Ramos (cell line): ENCODE measurements at regions not wholly inside any gene's neighbourhood (a gene's known extent, or its start where the extent isn't known, plus 50 kb on each side); places are given as distances from the start of the nearest gene placed in this dataset.

Experiments
- in situ Hi-C: fragments of 300-500 bp; cut with MboI; formaldehyde crosslinking; loops from one replicate; pipeline ENCODE4 v1.14.3; 2022; ENCODE audit warnings: low sequenced_read_pairs; ENCODE audit not compliant: unreplicated experiment

DNA sequence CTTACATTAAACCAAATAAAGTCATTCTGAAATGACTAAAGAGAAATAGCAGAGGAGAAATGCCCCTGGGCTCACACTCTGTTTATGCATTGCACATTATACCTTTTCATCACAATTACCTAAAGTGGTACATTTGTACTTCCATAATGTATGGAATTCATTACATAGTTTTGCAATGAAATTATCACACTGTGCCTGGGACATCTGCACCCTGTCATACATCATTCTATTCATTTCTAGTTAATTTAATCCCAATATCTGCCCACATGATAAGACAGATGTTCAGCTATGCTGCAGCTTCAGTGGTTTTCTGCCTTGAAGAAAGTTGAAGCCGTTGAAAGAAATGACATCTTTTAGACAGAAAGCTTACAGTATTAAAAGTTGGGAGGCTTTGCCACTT, 580.0 kb downstream of the SOX6 start:
- in situ Hi-C loops = no loop called here

DNA sequence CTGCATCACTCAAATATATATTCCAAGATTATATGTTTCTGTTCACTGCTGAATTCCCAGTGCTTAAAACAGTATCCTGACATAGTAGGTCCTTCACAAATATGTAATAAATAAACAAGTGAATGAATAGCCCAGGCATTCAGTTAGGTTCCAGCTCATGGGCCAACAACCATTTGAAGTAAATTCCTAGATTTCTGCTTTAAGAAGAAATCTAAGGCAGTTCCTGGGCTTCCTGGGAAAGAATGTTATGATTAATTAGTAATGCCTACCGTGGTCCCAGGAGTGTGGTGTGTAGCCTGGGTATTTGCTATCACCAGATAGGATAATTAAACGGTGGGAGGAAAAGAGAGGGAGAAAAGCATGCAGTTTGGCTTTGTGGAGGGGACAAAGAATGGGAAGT, 576.8 kb downstream of the SOX6 start:
- in situ Hi-C loops = no loop called here

GRCh38 chr11:15780382-15780781, 576.0 kb downstream of the SOX6 start:
- in situ Hi-C loops = no loop called here

DNA sequence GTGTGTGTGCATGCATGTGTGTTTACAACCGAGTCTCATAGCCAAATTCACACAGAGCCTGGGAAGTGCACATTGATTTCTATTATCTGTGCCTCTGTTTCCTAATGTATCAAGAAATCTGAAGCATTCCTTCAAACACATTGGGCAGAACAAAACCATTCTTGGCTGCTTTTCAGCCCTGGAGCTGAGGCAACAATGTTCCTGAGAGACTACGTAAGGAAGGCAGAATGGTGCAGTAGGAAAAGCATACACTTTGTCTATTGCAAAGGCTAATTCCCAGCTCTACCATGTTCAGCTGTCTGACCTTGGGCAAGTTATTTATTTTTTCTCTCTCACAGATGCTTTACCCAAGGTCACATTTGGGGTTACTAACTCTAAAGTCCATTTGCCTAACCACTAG, 575.5 kb downstream of the SOX6 start:
- in situ Hi-C loops = no loop called here

- in situ Hi-C loops = no loop called here
Observed at GRCh38 chr11:15783619-15784018, 572.7 kb downstream of the SOX6 start.

DNA sequence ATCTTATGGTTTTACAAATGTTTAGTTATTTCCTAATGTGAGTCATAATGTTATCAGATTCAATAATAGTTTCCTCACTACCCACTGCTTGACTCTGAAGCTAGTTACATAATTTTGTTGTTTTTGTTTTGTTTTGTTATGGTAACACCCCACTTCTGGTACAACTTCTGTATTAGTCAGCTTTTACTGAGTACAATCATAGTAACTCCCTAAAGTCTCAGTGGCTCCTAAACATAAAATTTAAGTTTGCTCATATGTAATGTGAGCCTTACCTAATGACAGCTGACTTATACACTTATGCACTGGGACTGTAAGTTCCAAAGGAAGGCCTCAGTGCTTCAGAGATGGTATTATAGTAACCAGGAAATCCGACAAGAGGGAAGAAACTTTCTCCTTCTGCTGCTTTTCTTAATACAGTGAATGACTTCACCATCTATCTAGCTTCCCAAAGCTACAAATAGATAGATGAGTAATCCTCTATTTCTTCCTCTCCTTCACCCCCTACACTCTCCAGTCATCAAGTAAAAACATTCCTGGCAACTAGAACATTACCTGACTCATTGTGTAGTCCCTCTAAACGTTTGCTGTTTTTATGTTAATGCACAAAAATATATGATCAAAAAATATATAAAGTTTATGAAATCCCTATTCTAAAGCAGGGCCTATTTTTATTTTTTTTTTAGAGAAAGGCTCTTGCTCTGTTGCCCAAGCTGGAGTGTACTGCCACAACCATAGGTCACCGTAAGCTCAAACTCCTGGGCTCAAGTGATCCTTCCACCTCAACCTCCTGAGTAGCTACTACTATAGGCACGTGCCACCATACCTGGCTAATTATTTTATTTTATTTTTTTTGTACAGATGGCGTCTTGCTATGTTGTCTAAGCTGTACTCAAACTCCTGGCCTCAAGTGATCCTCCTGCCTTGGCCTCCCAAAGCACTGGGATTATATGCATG, 563.0 kb downstream of the SOX6 start:
- in situ Hi-C loops = no loop called here

DNA sequence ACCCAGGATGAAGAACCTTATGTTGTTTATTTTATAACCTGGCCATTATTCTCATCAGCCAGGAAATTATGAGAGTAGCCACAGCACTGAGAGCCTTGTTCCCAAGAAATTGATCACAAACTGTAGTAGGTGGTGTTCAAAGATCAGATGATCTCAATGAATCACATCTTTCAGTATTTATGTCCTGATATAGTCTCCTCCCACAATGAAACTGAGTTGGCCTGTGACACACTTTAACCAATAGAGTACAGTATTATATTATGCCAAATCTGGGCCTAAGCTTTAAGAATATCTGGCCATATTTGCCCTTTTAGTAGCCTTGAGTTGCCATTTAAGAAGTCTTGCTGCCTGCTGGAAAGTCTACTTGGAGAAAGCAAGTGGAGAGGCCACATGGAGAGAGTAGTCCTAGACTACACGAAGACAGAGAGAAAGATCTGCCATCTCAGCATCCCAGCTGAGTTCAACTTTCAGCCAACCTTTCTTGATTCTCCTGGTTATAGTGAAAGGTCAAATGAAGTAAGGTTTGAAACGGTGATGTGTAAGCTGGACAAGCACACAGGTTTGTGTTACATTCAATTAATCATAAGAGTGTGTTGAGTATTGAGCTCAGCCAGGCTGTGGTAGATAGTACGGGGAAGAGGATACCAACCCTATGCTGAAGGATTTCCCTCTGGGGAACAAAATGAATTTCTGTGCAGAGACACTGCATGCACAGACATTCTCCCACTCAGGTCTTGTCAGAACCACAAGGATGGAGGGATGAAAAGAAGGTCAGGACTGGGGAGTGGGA, 561.8 kb downstream of the SOX6 start:
- in situ Hi-C loops = no loop called here

GRCh38 chr11:15795378-15795777, 561.0 kb downstream of the SOX6 start:
- in situ Hi-C loops = no loop called here

DNA sequence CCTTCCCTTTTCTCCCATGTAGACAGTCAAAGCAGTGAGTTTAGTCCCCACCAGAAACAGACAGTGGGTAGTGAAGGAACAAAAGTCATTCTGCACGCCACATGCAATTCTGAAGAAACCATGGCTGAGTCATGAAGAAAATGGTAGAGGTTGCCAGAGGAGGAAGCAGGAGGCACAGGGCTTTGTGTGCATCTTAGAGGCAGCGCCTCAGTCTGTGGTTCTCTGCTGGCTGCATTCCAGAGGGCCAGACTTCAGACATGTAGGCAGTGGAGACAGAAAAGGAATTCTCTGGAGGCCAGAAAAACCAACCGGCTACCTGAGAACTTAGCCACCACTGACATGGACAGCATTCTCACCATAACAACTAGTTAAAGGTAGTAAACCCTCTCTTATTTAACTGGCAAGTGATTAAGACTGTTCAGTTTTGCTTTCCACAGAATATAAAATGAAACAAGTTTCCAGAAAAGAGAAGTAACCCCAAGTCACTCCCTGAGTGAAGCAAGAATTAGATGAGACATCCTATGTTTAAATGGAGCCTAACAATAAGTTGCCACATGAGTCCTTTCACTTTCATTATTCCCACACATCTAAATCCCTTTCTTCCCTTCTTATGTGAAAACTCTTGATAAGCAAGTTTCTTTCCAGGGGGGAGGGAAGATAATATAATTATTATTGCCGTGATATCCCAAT, 556.1 kb downstream of the SOX6 start:
- in situ Hi-C loops = loop anchor here (25.0 kb wide), 1 partner anchor 812 kb away; no protein-coding TSS in a partner anchor

DNA sequence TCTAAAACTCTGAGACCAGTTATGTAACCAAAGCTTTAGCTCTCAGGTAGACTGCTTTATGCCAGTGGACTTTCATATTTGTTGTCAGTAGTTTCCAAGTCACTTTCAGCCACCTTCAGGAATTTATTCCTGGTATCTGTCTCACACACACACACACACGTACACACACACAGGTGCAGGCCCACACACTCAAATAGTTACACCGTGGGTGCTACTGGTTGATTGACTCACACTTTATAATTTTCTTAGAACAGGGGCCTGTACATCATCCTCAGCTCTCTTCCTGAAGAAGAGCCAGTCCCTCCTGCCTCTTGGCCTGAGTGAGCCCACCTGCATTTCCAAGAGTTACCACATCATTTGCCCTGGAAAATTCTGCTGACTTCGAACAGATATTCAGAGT, 555.2 kb downstream of the SOX6 start:
- in situ Hi-C loops = loop anchor here (25.0 kb wide), 1 partner anchor 811 kb away; no protein-coding TSS in a partner anchor

GRCh38 chr11:15801616-15802015, 554.7 kb downstream of the SOX6 start:
- in situ Hi-C loops = loop anchor here (25.0 kb wide), 1 partner anchor 811 kb away; no protein-coding TSS in a partner anchor

GRCh38 chr11:15805726-15806125, 550.6 kb downstream of the SOX6 start:
- in situ Hi-C loops = loop anchor here (25.0 kb wide), 1 partner anchor 807 kb away; no protein-coding TSS in a partner anchor

DNA sequence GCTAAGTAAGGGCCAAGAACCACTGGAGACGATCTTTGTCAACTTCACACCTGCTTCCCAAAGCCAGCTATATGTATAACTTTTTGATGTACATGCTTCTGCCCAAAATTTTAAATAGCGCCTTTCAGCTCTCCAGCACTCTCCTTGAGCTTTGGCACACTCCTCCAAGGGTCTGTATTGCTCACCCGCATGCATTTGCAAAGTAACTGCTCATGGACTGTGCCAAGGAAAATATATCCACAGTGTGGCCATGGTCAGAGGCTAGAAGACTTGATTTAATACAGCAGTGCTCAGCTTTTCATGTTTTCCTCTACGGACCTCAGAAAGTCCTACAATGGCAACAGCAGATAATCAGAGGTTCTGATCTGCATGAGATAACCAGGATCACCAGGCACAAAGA, 550.1 kb downstream of the SOX6 start:
- in situ Hi-C loops = loop anchor here (25.0 kb wide), 1 partner anchor 806 kb away; no protein-coding TSS in a partner anchor

DNA sequence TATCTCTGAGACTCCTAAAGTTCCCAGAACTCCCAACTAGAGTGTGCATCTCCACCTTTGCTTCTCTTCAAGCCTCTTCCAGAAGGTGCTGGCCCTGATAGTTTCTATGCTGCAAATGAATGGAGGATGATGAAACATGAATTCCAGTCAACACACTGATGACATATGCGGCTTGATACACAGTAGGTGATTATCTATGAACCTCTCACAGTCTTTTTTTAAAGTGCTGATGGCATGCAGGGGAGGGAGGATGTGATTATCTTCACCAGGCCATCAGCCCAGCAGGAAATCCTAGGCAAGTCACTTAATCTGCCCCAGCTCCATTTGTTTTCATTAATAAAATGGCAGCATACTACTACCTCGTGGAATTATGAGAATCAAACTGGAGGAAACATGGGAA, 548.5 kb downstream of the SOX6 start:
- in situ Hi-C loops = loop anchor here (25.0 kb wide), 1 partner anchor 804 kb away; no protein-coding TSS in a partner anchor

- in situ Hi-C loops = loop anchor here (25.0 kb wide), 1 partner anchor 802 kb away; no protein-coding TSS in a partner anchor
Observed at GRCh38 chr11:15810082-15810481, 546.3 kb downstream of the SOX6 start.

DNA sequence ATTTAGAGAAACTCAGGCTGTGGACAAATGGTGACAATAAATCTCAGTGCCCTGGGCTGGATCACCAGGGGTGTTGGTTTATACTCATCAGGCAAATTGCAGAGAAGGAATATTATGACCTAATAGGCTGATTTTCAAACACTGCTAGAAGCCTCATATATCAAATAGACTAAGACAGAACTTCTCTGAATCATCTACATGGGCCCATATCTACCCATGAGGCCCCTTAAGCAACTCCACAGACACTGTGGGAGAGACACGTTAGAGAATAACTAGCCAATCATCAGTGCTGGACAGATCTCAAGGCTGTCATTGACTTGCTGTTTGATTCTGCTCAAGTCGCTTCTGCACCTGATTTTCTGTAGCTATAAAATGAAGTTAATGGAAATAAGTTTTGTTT, 545.8 kb downstream of the SOX6 start:
- in situ Hi-C loops = loop anchor here (25.0 kb wide), 1 partner anchor 802 kb away; no protein-coding TSS in a partner anchor

DNA sequence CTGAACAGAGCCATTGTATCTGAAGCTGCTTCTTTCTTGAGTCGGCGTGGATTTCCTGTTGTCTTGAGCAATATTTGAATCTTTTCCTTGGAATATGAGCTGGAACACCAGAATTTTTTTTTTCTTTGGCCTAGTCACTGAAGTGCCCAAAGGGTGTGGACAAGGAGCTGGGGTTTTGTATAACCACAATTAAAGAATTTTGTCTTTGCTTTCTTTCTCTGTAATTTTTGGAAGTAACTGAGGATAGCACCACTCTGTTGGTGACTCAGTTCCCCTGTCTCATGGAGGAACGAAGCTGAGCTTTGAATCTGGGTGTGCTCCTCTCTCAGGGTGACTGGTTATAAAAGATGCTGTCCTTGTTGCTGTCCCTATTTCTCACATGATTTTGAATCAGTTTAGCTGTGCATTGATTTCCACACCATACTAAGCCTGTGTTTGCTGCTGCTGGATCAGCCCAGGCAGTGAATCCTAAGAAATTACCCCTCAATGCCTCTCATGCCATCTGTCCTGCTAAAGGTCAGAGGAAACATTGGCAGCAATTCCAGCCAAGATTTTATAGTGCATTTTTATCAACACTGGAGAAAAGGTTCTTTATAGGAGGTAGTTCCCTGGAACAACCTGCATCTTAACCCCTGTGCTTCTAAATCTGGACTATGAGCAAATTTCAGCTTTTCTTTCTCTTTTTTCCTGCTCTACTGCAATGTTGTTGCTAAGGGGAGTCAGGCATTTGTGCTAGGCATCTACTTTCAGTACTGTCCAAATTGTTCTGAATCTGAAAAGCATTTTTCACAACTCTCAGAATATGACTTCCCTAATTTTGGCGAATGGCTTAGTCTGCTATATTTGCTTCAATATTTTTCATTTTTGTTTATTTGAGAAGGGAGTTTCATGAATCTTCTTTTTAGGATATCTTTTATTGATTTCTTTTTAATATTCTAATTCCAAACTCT, 540.8 kb downstream of the SOX6 start:
- in situ Hi-C loops = loop anchor here (25.0 kb wide), 1 partner anchor 797 kb away; no protein-coding TSS in a partner anchor

DNA sequence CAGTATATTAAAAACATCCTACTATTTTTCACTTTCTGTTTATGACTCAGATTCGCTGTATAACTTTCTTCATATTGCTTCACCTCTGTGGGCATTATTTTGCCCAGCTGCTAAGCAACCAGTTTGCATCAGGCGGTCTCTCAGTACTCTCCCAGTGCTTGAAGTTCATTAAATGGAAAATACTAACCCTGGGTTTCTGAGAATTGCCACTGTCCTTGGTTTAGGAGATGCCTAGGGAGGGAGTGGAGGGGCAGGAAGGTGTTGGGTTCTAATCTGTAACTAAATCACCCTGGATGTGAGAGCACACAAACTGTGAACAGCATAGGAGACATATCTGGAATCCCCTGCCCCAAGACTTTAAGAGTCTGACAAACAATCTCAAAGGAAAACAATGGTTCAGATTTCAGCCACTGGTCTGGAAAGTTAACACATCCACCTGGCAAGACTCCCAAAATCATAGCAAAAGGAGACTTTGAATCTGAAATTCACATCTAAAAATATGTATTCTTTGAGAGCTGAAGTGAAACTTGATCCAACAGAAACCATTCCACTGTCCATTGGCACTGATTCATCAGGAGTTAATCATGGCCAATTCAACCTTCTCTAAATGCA, 540.0 kb downstream of the SOX6 start:
- in situ Hi-C loops = loop anchor here (25.0 kb wide), 1 partner anchor 796 kb away; no protein-coding TSS in a partner anchor
